Kidney (tissue), 13 donors: ENCODE measurements at regions not wholly inside any gene's neighbourhood (a gene's known extent, or its start where the extent isn't known, plus 50 kb on each side); places are given as distances from the start of the nearest gene placed in this dataset.
"Not testable (repeated sequence)": the region's sequence is repeated elsewhere in the genome, so short reads cannot be mapped to it uniquely, and the experiment has no call there.

Experiments used
- DNase-seq, 5 donors: peaks; one replicate each; pipeline ENCODE4 v3.0.0-alpha.2; 2013 to 2020
- FAIRE-seq: peaks from 2 replicates; lab custom pipeline; 2012; peaks lifted over from hg19 to GRCh38; lab: Jason Lieb, UNC
- H3K27ac ChIP-seq, 2 donors: one replicate each; pipeline ENCODE4 v1.7.0; 2013; ENCODE audit warnings: low read depth in 2 of 2, low read length in 2 of 2, inconsistent platforms in 1 of 2
- H3K27me3 ChIP-seq: one replicate; pipeline ENCODE4 v1.7.1; 2013; ENCODE audit warnings: low read length, inconsistent platforms; ENCODE audit not compliant: control insufficient read depth, insufficient read depth
- H3K36me3 ChIP-seq, 3 donors: one replicate each; pipeline versions ENCODE4 v1.7.0 to v1.7.1; 2013; ENCODE audit warnings: low read length in 3 of 3, control low read depth in 1 of 3, inconsistent platforms in 1 of 3; ENCODE audit not compliant: insufficient read depth in 3 of 3, control insufficient read depth in 2 of 3
- H3K4me1 ChIP-seq, 3 donors: one replicate each; pipeline versions ENCODE4 v1.7.0 to v1.7.1; 2013; ENCODE audit warnings: low read length in 3 of 3, inconsistent platforms in 1 of 3, low read depth in 1 of 3; ENCODE audit not compliant: control insufficient read depth in 2 of 3, insufficient read depth in 2 of 3
- H3K4me3 ChIP-seq, 3 donors: one replicate each; pipeline versions ENCODE4 v1.7.0 to v1.8.1; 2013; ENCODE audit warnings: low read length in 3 of 3, control low read depth in 1 of 3, inconsistent platforms in 1 of 3
- H3K9ac ChIP-seq, 3 donors: one replicate each; pipeline versions ENCODE4 v1.7.0 to v1.7.1; 2013; ENCODE audit warnings: low read length in 3 of 3, control low read depth in 1 of 3, inconsistent platforms in 1 of 3
- H3K9me3 ChIP-seq, 3 donors: one replicate each; pipeline versions ENCODE4 v1.7.0 to v1.7.1; 2013; ENCODE audit warnings: low read length in 3 of 3, control low read depth in 1 of 3, inconsistent platforms in 1 of 3; ENCODE audit not compliant: control insufficient read depth in 2 of 3, insufficient read depth in 1 of 3
- CTCF ChIP-seq: IDR thresholded peaks from 3 replicates; pipeline ENCODE4 v1.5.1; 2012; ENCODE audit warnings: mild to moderate bottlenecking, moderate library complexity, borderline replicate concordance; ENCODE audit not compliant: insufficient read depth; ENCODE audit errors: extremely low read depth
- intact Hi-C: fragments of 100-400 bp; cut with DNase I; formaldehyde crosslinking; loops from one replicate; pipeline ENCODE4 v1.11.1; 2022
- donor health status: control.
- donor health status: control.
- donor health status: control.
- donor health status: control.
- donor health status: control.
- donor health status: DM: yes; HTN: yes; CAD: no.
- donor health status: Normal renal cell carcinoma (clear cell type).

DNA sequence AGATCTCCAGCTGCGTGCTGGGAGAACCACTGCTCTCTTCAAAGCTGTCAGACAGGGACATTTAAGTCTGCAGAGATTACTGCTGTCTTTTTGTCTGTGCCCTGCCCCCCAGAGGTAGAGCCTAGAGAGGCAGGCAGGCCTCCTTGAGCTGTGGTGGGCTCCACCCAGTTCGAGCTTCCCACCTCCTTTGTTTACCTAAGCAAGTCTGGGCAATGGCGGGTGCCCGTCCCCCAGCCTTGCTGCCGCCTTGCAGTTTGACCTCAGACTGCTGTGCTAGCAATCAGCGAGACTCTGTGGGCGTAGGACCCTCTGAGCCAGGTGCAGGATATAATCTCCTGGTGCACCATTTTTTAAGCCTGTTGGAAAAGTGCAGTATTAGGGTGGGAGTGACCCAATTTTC lies 128.6 kb downstream of the ACTR3 start:
- not testable (repeated sequence) for FAIRE-seq

DNA sequence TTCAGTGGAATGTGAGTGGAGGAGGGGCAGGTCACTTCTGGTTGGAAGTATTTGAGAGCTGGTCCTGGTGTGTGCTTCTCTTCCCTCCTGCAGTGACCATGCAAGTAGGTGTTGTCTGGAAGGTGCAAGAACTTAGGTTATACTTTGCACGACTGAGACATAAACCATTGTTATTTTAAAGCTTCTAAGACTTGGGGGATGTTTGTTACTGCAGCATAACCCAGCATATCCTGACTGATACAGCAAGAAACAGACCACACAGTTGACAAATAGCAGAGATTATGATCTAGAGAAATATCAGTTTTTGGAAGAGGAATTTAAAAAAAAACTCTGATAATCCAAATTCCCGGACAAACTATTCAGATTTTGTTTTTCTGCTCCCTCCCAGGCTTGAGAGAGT lies 130.8 kb downstream of the ACTR3 start:
- Histone ChIP-seq H3K9me3 (no peaks in the 10 kb centered on the region), H3K27ac (no peak overlapping the region), H3K27me3 (no peaks in the 10 kb centered on the region), H3K4me3 (no peak overlapping the region), H3K36me3 (no peaks in the 10 kb centered on the region), H3K9ac (no peak overlapping the region), H3K4me1 (no peaks in the 10 kb centered on the region)
- intact Hi-C loops = no loop called here
- DNase-seq (no peak), FAIRE-seq (no peak)
- TF ChIP-seq CTCF = no peak

More for the DNA sequence above, 128.6 kb downstream of the ACTR3 start:
- H3K27ac ChIP-seq, DNase-seq, intact Hi-C loops, H3K9ac ChIP-seq, H3K4me1 ChIP-seq, H3K4me3 ChIP-seq, H3K36me3 ChIP-seq, H3K27me3 ChIP-seq, H3K9me3 ChIP-seq: not testable (repeated sequence)

GRCh38 chr2:114022360-114023085 lies 132.6 kb downstream of the ACTR3 start:
- intact Hi-C loops = no loop called here
- DNase-seq (no peak), FAIRE-seq (no peak)
- H3K27ac ChIP-seq = no peak overlapping the region
- H3K9me3 ChIP-seq = no peaks in the 10 kb centered on the region
- H3K9ac ChIP-seq = no peak overlapping the region
- no peaks in the 10 kb centered on the region for H3K36me3 ChIP-seq
- no peaks in the 10 kb centered on the region for H3K27me3 ChIP-seq
- no peak for TF ChIP-seq CTCF
- H3K4me1 ChIP-seq = no peaks in the 10 kb centered on the region
- H3K4me3 ChIP-seq = no peak overlapping the region

GRCh38 chr2:114024326-114024725 lies 134.4 kb downstream of the ACTR3 start:
- no peak for TF ChIP-seq CTCF
- FAIRE-seq = no peak
- intact Hi-C loops = no loop called here

More at GRCh38 chr2:114024326-114024725, 134.4 kb downstream of the ACTR3 start:
- H3K9me3 ChIP-seq = peaks cover 0 to 3% (median 0%) of the 10 kb centered on the region in 3 donors
- H3K27ac ChIP-seq = no peak overlapping the region
- H3K4me3 ChIP-seq = no peak overlapping the region
- no peak for DNase-seq
- no peaks in the 10 kb centered on the region for H3K27me3 ChIP-seq
- H3K9ac ChIP-seq = no peak overlapping the region
- no peaks in the 10 kb centered on the region for H3K36me3 ChIP-seq
- no peaks in the 10 kb centered on the region for H3K4me1 ChIP-seq
